ENCODE measurements at regions not wholly inside any gene's neighbourhood (a gene's known extent, or its start where the extent isn't known, plus 50 kb on each side); places are given as distances from the start of the nearest gene placed in this dataset.

DNA sequence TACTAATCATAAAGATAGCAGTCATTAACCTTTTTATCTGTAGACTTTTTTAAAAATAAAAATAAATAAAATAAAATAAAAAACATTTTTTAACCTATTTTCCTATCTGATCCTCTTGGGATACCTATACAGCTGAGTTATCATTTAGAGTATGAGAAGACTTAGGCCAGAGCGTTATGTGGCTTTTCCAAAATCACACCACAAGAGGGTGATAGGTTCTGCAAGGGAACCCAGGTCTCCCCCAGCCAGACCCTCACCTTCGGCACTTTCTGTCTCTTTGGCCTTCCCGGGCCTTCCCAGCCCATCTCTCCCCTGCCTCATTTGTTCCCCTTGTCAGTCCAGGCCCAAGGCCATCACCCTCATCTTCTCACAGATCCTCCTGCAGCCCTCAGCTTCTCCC lies 311.7 kb downstream of the SMAD2 start:
- WGBS, 2 donors, result 93 to 95% methylated on average over 3 of the region's 3 CpGs
- ATAC-seq (ENCODE audit: insufficient read depth, low FRiP score) (no peak), DNase-seq (no peak)
- TF ChIP-seq, protein P1, sequence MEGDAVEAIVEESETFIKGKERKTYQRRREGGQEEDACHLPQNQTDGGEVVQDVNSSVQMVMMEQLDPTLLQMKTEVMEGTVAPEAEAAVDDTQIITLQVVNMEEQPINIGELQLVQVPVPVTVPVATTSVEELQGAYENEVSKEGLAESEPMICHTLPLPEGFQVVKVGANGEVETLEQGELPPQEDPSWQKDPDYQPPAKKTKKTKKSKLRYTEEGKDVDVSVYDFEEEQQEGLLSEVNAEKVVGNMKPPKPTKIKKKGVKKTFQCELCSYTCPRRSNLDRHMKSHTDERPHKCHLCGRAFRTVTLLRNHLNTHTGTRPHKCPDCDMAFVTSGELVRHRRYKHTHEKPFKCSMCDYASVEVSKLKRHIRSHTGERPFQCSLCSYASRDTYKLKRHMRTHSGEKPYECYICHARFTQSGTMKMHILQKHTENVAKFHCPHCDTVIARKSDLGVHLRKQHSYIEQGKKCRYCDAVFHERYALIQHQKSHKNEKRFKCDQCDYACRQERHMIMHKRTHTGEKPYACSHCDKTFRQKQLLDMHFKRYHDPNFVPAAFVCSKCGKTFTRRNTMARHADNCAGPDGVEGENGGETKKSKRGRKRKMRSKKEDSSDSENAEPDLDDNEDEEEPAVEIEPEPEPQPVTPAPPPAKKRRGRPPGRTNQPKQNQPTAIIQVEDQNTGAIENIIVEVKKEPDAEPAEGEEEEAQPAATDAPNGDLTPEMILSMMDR (IDR thresholded peaks at IDR 0.05; ENCODE audit: control extremely low read depth, extremely low read depth), result no peak
- no peak overlapping the region for H3K9ac ChIP-seq (ENCODE audit: insufficient read depth in 1 of 2, low read length in 2 of 2)
- H3K9me3 ChIP-seq (ENCODE audit: control insufficient read depth in 4 of 4, insufficient read depth in 3 of 4, low read length in 3 of 4), result peaks cover 0 to 3% (median 0%) of the 10 kb centered on the region in 4 donors
- no peaks in the 10 kb centered on the region for H3K27me3 ChIP-seq (ENCODE audit: control insufficient read depth in 3 of 3, insufficient read depth in 3 of 3, low read length in 2 of 3)
- H3K4me1 ChIP-seq (ENCODE audit: control insufficient read depth in 5 of 5, insufficient read depth in 5 of 5, low read length in 5 of 5), result no peaks in the 10 kb centered on the region
- no peaks in the 10 kb centered on the region for H3K36me3 ChIP-seq (ENCODE audit: control insufficient read depth in 4 of 4, insufficient read depth in 4 of 4, low read length in 4 of 4)
- no peak overlapping the region for H3K27ac ChIP-seq (ENCODE audit: low read depth in 1 of 2, low read length in 1 of 2)
- H3K4me3 ChIP-seq, result no peak overlapping the region

- H3K9me3 ChIP-seq (ENCODE audit: control insufficient read depth in 4 of 4, insufficient read depth in 3 of 4, low read length in 3 of 4), result peaks cover 0 to 5% (median 2%) of the 10 kb centered on the region in 4 donors
- H3K4me3 ChIP-seq, result no peak overlapping the region
- H3K27ac ChIP-seq (ENCODE audit: low read depth in 1 of 2, low read length in 1 of 2), result no peak overlapping the region
- TF ChIP-seq, protein P1 (IDR thresholded peaks at IDR 0.05; ENCODE audit: control extremely low read depth, extremely low read depth), result no peak
- DNase-seq, result no peak
- ATAC-seq (ENCODE audit: insufficient read depth, low FRiP score), result no peak
- no peaks in the 10 kb centered on the region for H3K4me1 ChIP-seq (ENCODE audit: control insufficient read depth in 5 of 5, insufficient read depth in 5 of 5, low read length in 5 of 5)
- WGBS, 2 donors, result 74 to 79% methylated on average over 2 of the region's 2 CpGs
- H3K36me3 ChIP-seq (ENCODE audit: control insufficient read depth in 4 of 4, insufficient read depth in 4 of 4, low read length in 4 of 4), result no peaks in the 10 kb centered on the region
- H3K27me3 ChIP-seq (ENCODE audit: control insufficient read depth in 3 of 3, insufficient read depth in 3 of 3, low read length in 2 of 3), result no peaks in the 10 kb centered on the region
- no peak overlapping the region for H3K9ac ChIP-seq (ENCODE audit: insufficient read depth in 1 of 2, low read length in 2 of 2)
These were observed 315.4 kb downstream of the SMAD2 start for GRCh38 chr18:47615043-47615442.

DNA sequence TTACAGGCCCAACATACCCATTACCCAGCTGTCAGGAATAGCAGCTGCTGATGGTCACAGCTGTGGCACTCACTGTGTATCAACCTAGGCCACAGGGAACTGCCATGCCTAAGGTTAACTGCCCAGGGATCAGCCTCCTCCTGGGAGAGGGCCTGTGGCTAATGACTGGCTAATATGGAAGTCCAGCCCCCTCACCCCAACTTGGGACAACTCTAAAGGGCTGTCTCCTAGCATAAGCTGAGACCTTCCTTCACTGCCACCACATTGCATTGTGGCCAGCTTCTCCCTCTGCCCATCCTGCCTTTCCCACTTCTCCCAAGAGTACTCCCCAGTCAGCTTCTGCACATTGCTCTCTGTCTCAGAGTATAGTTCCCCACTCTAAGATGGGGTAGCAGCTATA lies 316.5 kb downstream of the SMAD2 start:
- Histone ChIP-seq H3K36me3 (ENCODE audit: control insufficient read depth in 4 of 4, insufficient read depth in 4 of 4, low read length in 4 of 4) (no peaks in the 10 kb centered on the region), H3K4me1 (ENCODE audit: control insufficient read depth in 5 of 5, insufficient read depth in 5 of 5, low read length in 5 of 5) (no peaks in the 10 kb centered on the region), H3K4me3 (no peak overlapping the region), H3K27me3 (ENCODE audit: control insufficient read depth in 3 of 3, insufficient read depth in 3 of 3, low read length in 2 of 3) (no peaks in the 10 kb centered on the region), H3K9ac (ENCODE audit: insufficient read depth in 1 of 2, low read length in 2 of 2) (no peak overlapping the region), H3K9me3 (ENCODE audit: control insufficient read depth in 4 of 4, insufficient read depth in 3 of 4, low read length in 3 of 4) (peaks cover 0 to 5% (median 2%) of the 10 kb centered on the region in 4 donors), H3K27ac (ENCODE audit: low read depth in 1 of 2, low read length in 1 of 2) (no peak overlapping the region)
- no peak for ATAC-seq (ENCODE audit: insufficient read depth, low FRiP score)
- no peak for DNase-seq
- TF ChIP-seq, protein P1 (IDR thresholded peaks at IDR 0.05; ENCODE audit: control extremely low read depth, extremely low read depth), result no peak

DNA sequence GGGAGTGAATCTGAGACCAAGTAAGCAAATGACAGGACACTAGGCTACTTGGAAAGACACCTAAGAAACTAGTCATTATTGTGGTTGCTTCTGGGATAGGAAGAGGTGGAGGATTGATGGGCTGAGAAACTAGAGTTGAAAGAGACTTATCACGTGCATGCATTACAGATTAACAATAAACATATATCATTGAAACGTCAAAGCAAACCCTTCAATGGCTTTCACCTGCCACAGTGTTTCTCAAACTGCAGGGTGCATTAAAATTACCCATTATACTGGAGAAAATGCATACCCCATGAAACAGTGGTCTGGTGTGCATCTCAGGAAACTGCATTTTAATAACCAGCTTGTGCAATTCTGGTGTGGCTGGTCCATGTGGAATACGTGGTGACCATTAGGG lies 318.8 kb downstream of the SMAD2 start:
- DNase-seq, result no peak
- H3K27ac ChIP-seq (ENCODE audit: low read depth in 1 of 2, low read length in 1 of 2), result no peak overlapping the region
- no peak overlapping the region for H3K4me3 ChIP-seq
- no peaks in the 10 kb centered on the region for H3K36me3 ChIP-seq (ENCODE audit: control insufficient read depth in 4 of 4, insufficient read depth in 4 of 4, low read length in 4 of 4)
- H3K4me1 ChIP-seq (ENCODE audit: control insufficient read depth in 5 of 5, insufficient read depth in 5 of 5, low read length in 5 of 5), result no peaks in the 10 kb centered on the region
- ATAC-seq (ENCODE audit: insufficient read depth, low FRiP score), result no peak
- peaks cover 0 to 4% (median 1%) of the 10 kb centered on the region in 4 donors for H3K9me3 ChIP-seq (ENCODE audit: control insufficient read depth in 4 of 4, insufficient read depth in 3 of 4, low read length in 3 of 4)
- no peaks in the 10 kb centered on the region for H3K27me3 ChIP-seq (ENCODE audit: control insufficient read depth in 3 of 3, insufficient read depth in 3 of 3, low read length in 2 of 3)
- 50 to 51% methylated on average over 3 of the region's 3 CpGs for WGBS, 2 donors
- TF ChIP-seq, protein P1 (IDR thresholded peaks at IDR 0.05; ENCODE audit: control extremely low read depth, extremely low read depth), result no peak
- H3K9ac ChIP-seq (ENCODE audit: insufficient read depth in 1 of 2, low read length in 2 of 2), result no peak overlapping the region

Measured in lung (tissue), 11 donors.